Left ventricle myocardium inferior (tissue), 1 donor: ENCODE measurements at regions not wholly inside any gene's neighbourhood (a gene's known extent, or its start where the extent isn't known, plus 50 kb on each side); places are given as distances from the start of the nearest gene placed in this dataset.

Experiments
- DNase-seq: peaks from one replicate; pipeline ENCODE4 v3.0.0-alpha.2; 2020
- H3K27ac ChIP-seq: fragments of 200-600 bp; replicated peaks from 2 replicates; pipeline ENCODE4 v1.8.0; 2021
- H3K27me3 ChIP-seq: fragments of 200-600 bp; 2 replicates; pipeline ENCODE4 v1.8.0; 2021; ENCODE audit warnings: low read depth
- H3K36me3 ChIP-seq: fragments of 200-600 bp; 2 replicates; pipeline ENCODE4 v1.8.0; 2021
- H3K4me1 ChIP-seq: fragments of 200-600 bp; 2 replicates; pipeline ENCODE4 v1.8.0; 2021
- H3K4me3 ChIP-seq: fragments of 200-600 bp; 2 replicates; pipeline ENCODE4 v1.8.0; 2021; ENCODE audit warnings: mild to moderate bottlenecking, moderate library complexity
- H3K9me3 ChIP-seq: fragments of 200-600 bp; replicated peaks from 2 replicates; pipeline ENCODE4 v1.8.0; 2021
- CTCF ChIP-seq: fragments of 200-600 bp; IDR thresholded peaks from 2 replicates; pipeline ENCODE4 v1.8.0; 2021; ENCODE audit warnings: antibody characterized with exemption, mild to moderate bottlenecking, borderline replicate concordance
- intact Hi-C: fragments of 100-400 bp; cut with micrococcal nuclease; formaldehyde crosslinking; loops from one replicate; pipeline ENCODE4 v1.11.0; 2022
- donor health status: DM: no; HTN: yes; CAD: no; lungs with severe emphysema.

- Histone ChIP-seq H3K4me1 (no peaks in the 10 kb centered on the region), H3K9me3 (no peaks in the 10 kb centered on the region), H3K4me3 (no peak overlapping the region), H3K27ac (no peak overlapping the region), H3K27me3 (peaks cover 74% of the 10 kb centered on the region), H3K36me3 (no peaks in the 10 kb centered on the region)
- intact Hi-C loops = no loop called here
- no peak for DNase-seq
- no peak for TF ChIP-seq CTCF
Measured at GRCh38 chr9:97766610-97767009, 69.5 kb upstream of the XPA start.

- no peak for TF ChIP-seq CTCF
- Histone ChIP-seq H3K36me3 (no peaks in the 10 kb centered on the region), H3K9me3 (no peaks in the 10 kb centered on the region), H3K27ac (no peak overlapping the region), H3K4me3 (no peak overlapping the region), H3K27me3 (peaks cover 74% of the 10 kb centered on the region), H3K4me1 (no peaks in the 10 kb centered on the region)
- intact Hi-C loops = no loop called here
- DNase-seq = no peak
Measured at GRCh38 chr9:97767891-97768290, 70.8 kb upstream of the XPA start.

GRCh38 chr9:97768746-97769145 lies 71.6 kb upstream of the XPA start:
- no peak for DNase-seq
- Histone ChIP-seq H3K4me3 (no peak overlapping the region), H3K27ac (no peak overlapping the region), H3K36me3 (no peaks in the 10 kb centered on the region), H3K9me3 (no peaks in the 10 kb centered on the region), H3K4me1 (no peaks in the 10 kb centered on the region), H3K27me3 (peaks cover 74% of the 10 kb centered on the region)
- no peak for TF ChIP-seq CTCF
- intact Hi-C loops = no loop called here

- peaks cover 73% of the 10 kb centered on the region for H3K27me3 ChIP-seq
- intact Hi-C loops = no loop called here
- no peaks in the 10 kb centered on the region for H3K4me1 ChIP-seq
- H3K9me3 ChIP-seq = no peaks in the 10 kb centered on the region
- H3K36me3 ChIP-seq = no peaks in the 10 kb centered on the region
- no peak overlapping the region for H3K27ac ChIP-seq
- TF ChIP-seq CTCF = no peak
- no peak overlapping the region for H3K4me3 ChIP-seq
- no peak for DNase-seq
Measured at GRCh38 chr9:97769208-97769607, 72.1 kb upstream of the XPA start.

- Histone ChIP-seq H3K36me3 (no peaks in the 10 kb centered on the region), H3K4me3 (no peak overlapping the region), H3K27ac (no peak overlapping the region), H3K4me1 (no peaks in the 10 kb centered on the region), H3K27me3 (peaks cover 72% of the 10 kb centered on the region), H3K9me3 (no peaks in the 10 kb centered on the region)
- no peak for DNase-seq
- intact Hi-C loops = no loop called here
- TF ChIP-seq CTCF = no peak
Measured at GRCh38 chr9:97770808-97771372, 73.8 kb upstream of the XPA start.
